Keratinocyte (primary cell): ENCODE measurements at regions not wholly inside any gene's neighbourhood (a gene's known extent, or its start where the extent isn't known, plus 50 kb on each side); places are given as distances from the start of the nearest gene placed in this dataset.

Experiments used
- DNase-seq: peaks from one replicate; pipeline ENCODE4 v3.0.0-alpha.2; 2011; ENCODE audit warnings: low read depth, missing footprints, low spot score
- FAIRE-seq: peaks from 2 replicates; lab custom pipeline; 2011; peaks lifted over from hg19 to GRCh38; lab: Jason Lieb, UNC
- H2AFZ ChIP-seq: 2 replicates; pipeline ENCODE4 v1.6.0; 2012; ENCODE audit warnings: low read length, control low read depth, inconsistent platforms; ENCODE audit not compliant: control insufficient read depth
- H3K27ac ChIP-seq: 2 replicates; pipeline ENCODE4 v1.5.1; 2011; ENCODE audit warnings: low read length; ENCODE audit not compliant: control insufficient read depth, insufficient read depth
- H3K27me3 ChIP-seq: 3 replicates; pipeline ENCODE4 v1.6.0; 2011; ENCODE audit warnings: low read length; ENCODE audit not compliant: control insufficient read depth, insufficient read depth; ENCODE audit errors: extremely low read depth
- H3K36me3 ChIP-seq, 2 experiments: 2 replicates in 1 of 2; 3 replicates in 1 of 2; pipeline ENCODE4 v1.5.1; 2011; ENCODE audit warnings: low read length in 2 of 2, mild to moderate bottlenecking in 1 of 2; ENCODE audit not compliant: control insufficient read depth in 2 of 2, insufficient read depth in 2 of 2; ENCODE audit errors: extremely low read depth in 1 of 2
- H3K4me1 ChIP-seq: 3 replicates; pipeline ENCODE4 v1.5.1; 2011; ENCODE audit warnings: low read length; ENCODE audit not compliant: control insufficient read depth, insufficient read depth; ENCODE audit errors: extremely low read depth
- H3K4me2 ChIP-seq: 3 replicates; pipeline ENCODE4 v1.6.0; 2011; ENCODE audit warnings: low read depth, low read length; ENCODE audit not compliant: control insufficient read depth, insufficient read depth; ENCODE audit errors: extremely low read depth
- H3K4me3 ChIP-seq, 3 experiments: fragments of 200-600 bp in 1 of 3; sonication (generic) in 1 of 3; 2 replicates in 2 of 3; 3 replicates in 1 of 3; pipeline ENCODE4 v1.5.1; 2011 to 2016; ENCODE audit warnings: low read length in 3 of 3, mild to moderate bottlenecking in 3 of 3, control low read depth in 2 of 3, inconsistent platforms in 1 of 3, low read depth in 1 of 3, mixed read lengths in 1 of 3, mixed run types in 1 of 3, moderate library complexity in 1 of 3; ENCODE audit not compliant: control insufficient read depth in 2 of 3, insufficient read depth in 2 of 3; ENCODE audit errors: extremely low read depth in 1 of 3
- H3K79me2 ChIP-seq: 2 replicates; pipeline ENCODE4 v1.6.0; 2012; ENCODE audit warnings: low read length; ENCODE audit not compliant: control insufficient read depth, insufficient read depth
- H3K9ac ChIP-seq: 3 replicates; pipeline ENCODE4 v1.6.0; 2011; ENCODE audit warnings: low read length; ENCODE audit not compliant: control insufficient read depth, insufficient read depth; ENCODE audit errors: extremely low read depth
- H3K9me1 ChIP-seq: 3 replicates; pipeline ENCODE4 v1.6.0; 2011; ENCODE audit warnings: low read length; ENCODE audit not compliant: control insufficient read depth, insufficient read depth; ENCODE audit errors: extremely low read depth
- H3K9me3 ChIP-seq: 2 replicates; pipeline ENCODE4 v1.5.1; 2012; ENCODE audit warnings: low read depth, low read length; ENCODE audit not compliant: control insufficient read depth
- H4K20me1 ChIP-seq: 3 replicates; pipeline ENCODE4 v1.6.0; 2011; ENCODE audit warnings: low read length; ENCODE audit not compliant: control insufficient read depth, insufficient read depth; ENCODE audit errors: extremely low read depth
- EZH2 ChIP-seq: IDR thresholded peaks from one replicate; pipeline ENCODE4 v1.6.1; 2012; ENCODE audit warnings: inconsistent platforms, mild to moderate bottlenecking, low read length, moderate library complexity
- dilution Hi-C: fragments of 300-500 bp; cut with MboI; formaldehyde crosslinking; loops from one replicate; pipeline ENCODE4 v1.7.0; 2020; ENCODE audit warnings: low sequenced_read_pairs; ENCODE audit not compliant: extremely low pct_ligation_motif_present
- TF ChIP-seq, protein P1 (sequence below), 3 experiments: IDR thresholded peaks in 1 of 3; conservative IDR thresholded peaks in 1 of 3; optimal IDR thresholded peaks in 1 of 3; 2 replicates in 2 of 3; 3 replicates in 1 of 3; pipeline versions ENCODE3 to v1.5.1; 2011; ENCODE audit warnings: low read length in 3 of 3, mild to moderate bottlenecking in 3 of 3, moderate library complexity in 2 of 3, control low read depth in 1 of 3, inconsistent platforms in 1 of 3; ENCODE audit not compliant: insufficient read depth in 2 of 3; ENCODE audit errors: extremely low read depth in 1 of 3

DNA sequence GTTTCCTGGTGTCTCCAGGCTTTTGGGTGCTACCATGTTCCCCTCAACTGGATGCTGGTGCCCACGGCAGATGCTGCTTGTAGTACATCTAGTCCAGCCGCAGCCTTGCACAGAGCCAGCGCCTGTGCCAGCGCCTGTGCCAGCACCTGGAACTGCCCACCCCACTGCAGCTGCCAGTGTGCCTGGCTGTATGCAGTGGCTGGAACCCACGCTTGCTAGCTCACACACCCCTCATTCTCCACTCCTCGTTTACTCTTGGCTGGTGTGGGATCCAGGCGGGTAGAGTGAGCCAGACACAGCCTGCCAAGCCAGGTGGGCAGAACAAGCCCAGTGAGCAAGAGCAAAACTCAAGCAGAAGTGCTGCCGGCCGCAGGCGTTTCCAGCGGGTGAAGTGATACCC lies 428.6 kb downstream of the SLITRK1 start:
- no peak for DNase-seq
- TF ChIP-seq, protein P1, sequence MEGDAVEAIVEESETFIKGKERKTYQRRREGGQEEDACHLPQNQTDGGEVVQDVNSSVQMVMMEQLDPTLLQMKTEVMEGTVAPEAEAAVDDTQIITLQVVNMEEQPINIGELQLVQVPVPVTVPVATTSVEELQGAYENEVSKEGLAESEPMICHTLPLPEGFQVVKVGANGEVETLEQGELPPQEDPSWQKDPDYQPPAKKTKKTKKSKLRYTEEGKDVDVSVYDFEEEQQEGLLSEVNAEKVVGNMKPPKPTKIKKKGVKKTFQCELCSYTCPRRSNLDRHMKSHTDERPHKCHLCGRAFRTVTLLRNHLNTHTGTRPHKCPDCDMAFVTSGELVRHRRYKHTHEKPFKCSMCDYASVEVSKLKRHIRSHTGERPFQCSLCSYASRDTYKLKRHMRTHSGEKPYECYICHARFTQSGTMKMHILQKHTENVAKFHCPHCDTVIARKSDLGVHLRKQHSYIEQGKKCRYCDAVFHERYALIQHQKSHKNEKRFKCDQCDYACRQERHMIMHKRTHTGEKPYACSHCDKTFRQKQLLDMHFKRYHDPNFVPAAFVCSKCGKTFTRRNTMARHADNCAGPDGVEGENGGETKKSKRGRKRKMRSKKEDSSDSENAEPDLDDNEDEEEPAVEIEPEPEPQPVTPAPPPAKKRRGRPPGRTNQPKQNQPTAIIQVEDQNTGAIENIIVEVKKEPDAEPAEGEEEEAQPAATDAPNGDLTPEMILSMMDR (optimal IDR thresholded peaks at IDR 0.05 in 1 of 3, IDR thresholded peaks at IDR 0.05 in 1 of 3, conservative IDR thresholded peaks at IDR 0.05 in 1 of 3; ENCODE audit: extremely low read depth in 1 of 3, insufficient read depth in 2 of 3, low read length in 3 of 3), result no peak
- TF ChIP-seq EZH2, result no peak
- H3K79me2 ChIP-seq, result no peaks in the 10 kb centered on the region
- H4K20me1 ChIP-seq, result no peaks in the 10 kb centered on the region
- peaks cover 17% of the 10 kb centered on the region for H3K4me1 ChIP-seq
- H3K9me3 ChIP-seq, result no peaks in the 10 kb centered on the region
- H3K4me3 ChIP-seq, result no peak overlapping the region
- no peak for FAIRE-seq
- no peak overlapping the region for H2AFZ ChIP-seq
- H3K9me1 ChIP-seq, result no peaks in the 10 kb centered on the region
- no peak overlapping the region for H3K27ac ChIP-seq
- no peaks in the 10 kb centered on the region for H3K36me3 ChIP-seq
- dilution Hi-C loops, result no loop called here
- H3K27me3 ChIP-seq, result no peaks in the 10 kb centered on the region
- H3K9ac ChIP-seq, result no peak overlapping the region
- H3K4me2 ChIP-seq, result no peak overlapping the region

GRCh38 chr13:83453300-83453699 lies 429.0 kb downstream of the SLITRK1 start:
- H3K79me2 ChIP-seq, result no peaks in the 10 kb centered on the region
- dilution Hi-C loops, result no loop called here
- H3K9me3 ChIP-seq, result no peaks in the 10 kb centered on the region
- H4K20me1 ChIP-seq, result no peaks in the 10 kb centered on the region
- H3K4me2 ChIP-seq, result no peak overlapping the region
- FAIRE-seq (no peak), DNase-seq (no peak)
- no peaks in the 10 kb centered on the region for H3K27me3 ChIP-seq
- no peaks in the 10 kb centered on the region for H3K9me1 ChIP-seq
- peaks cover 17% of the 10 kb centered on the region for H3K4me1 ChIP-seq
- H3K27ac ChIP-seq, result no peak overlapping the region
- H3K9ac ChIP-seq, result no peak overlapping the region
- H3K4me3 ChIP-seq, result no peak overlapping the region
- no peak overlapping the region for H2AFZ ChIP-seq
- no peaks in the 10 kb centered on the region for H3K36me3 ChIP-seq
- TF ChIP-seq, protein P1 (optimal IDR thresholded peaks at IDR 0.05 in 1 of 3, IDR thresholded peaks at IDR 0.05 in 1 of 3, conservative IDR thresholded peaks at IDR 0.05 in 1 of 3; ENCODE audit: extremely low read depth in 1 of 3, insufficient read depth in 2 of 3, low read length in 3 of 3), result no peak
- TF ChIP-seq EZH2, result no peak
